ENCODE measurements at regions not wholly inside any gene's neighbourhood (a gene's known extent, or its start where the extent isn't known, plus 50 kb on each side); places are given as distances from the start of the nearest gene placed in this dataset.

DNA sequence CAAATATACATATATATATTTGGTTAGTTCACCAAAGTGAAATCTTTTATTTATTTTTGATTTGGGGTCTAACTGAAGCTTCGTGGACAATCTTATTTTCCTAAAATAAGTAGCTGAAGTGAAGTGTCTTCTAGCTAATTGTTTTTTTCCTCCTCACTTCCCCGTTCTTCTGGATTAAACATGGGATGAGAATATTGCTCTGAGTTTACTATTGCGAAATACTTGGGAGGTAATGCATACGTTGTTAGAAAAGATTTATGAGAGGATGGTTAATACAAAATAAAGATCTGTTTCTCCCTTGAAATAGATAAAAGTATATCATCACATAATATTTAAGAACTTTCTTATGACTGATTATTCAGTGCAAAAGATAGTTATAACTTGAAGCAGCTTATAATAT, 228.3 kb upstream of the TPK1 start:
- ChIA-PET CTCF (no interaction called here), POLR2A (no interaction called here)
- H3K4me3 ChIP-seq (ENCODE audit: control extremely low read depth in 1 of 5, extremely low read depth in 1 of 5, insufficient read depth in 1 of 5, low read depth in 2 of 5, low read length in 4 of 5), result no peak overlapping the region
- intact Hi-C loops (cut with micrococcal nuclease), result no loop called here
- no peak overlapping the region for H3K9ac ChIP-seq (ENCODE audit: low read length)
- H3K4me1 ChIP-seq (ENCODE audit: control insufficient read depth in 2 of 2, insufficient read depth in 2 of 2, low read length in 2 of 2), result no peaks in the 10 kb centered on the region
- Mint-ChIP-seq H3K4me1 (no peaks in the 10 kb centered on the region), H3K9me3 (ENCODE audit: insufficient read depth) (peaks cover 2% of the 10 kb centered on the region), H3K4me3 (no peak overlapping the region), H3K27ac (no peak overlapping the region), H3K27me3 (no peaks in the 10 kb centered on the region)
- DNase-seq, result no peak
- TF ChIP-seq, protein P1, sequence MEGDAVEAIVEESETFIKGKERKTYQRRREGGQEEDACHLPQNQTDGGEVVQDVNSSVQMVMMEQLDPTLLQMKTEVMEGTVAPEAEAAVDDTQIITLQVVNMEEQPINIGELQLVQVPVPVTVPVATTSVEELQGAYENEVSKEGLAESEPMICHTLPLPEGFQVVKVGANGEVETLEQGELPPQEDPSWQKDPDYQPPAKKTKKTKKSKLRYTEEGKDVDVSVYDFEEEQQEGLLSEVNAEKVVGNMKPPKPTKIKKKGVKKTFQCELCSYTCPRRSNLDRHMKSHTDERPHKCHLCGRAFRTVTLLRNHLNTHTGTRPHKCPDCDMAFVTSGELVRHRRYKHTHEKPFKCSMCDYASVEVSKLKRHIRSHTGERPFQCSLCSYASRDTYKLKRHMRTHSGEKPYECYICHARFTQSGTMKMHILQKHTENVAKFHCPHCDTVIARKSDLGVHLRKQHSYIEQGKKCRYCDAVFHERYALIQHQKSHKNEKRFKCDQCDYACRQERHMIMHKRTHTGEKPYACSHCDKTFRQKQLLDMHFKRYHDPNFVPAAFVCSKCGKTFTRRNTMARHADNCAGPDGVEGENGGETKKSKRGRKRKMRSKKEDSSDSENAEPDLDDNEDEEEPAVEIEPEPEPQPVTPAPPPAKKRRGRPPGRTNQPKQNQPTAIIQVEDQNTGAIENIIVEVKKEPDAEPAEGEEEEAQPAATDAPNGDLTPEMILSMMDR (IDR thresholded peaks at IDR 0.05), result no peak
- TF ChIP-seq EZH2 (IDR thresholded peaks at IDR 0.05; ENCODE audit: borderline replicate concordance, insufficient read depth, low read depth, low read length, poor library complexity, severe bottlenecking), result no peak
- no peak overlapping the region for H3K27ac ChIP-seq (ENCODE audit: low read length in 2 of 2)
- no peaks in the 10 kb centered on the region for H3K36me3 ChIP-seq (replicated peaks in 1 of 2; ENCODE audit: control extremely low read depth in 1 of 2, control insufficient read depth in 1 of 2, extremely low read depth in 1 of 2, insufficient read depth in 2 of 2, low read length in 1 of 2)
- ATAC-seq (ENCODE audit: low read depth), result no peak
- H4K20me1 ChIP-seq (ENCODE audit: control insufficient read depth, insufficient read depth, low read length, poor library complexity, severe bottlenecking), result no peaks in the 10 kb centered on the region
- WGBS (ENCODE audit: insufficient coverage), result no CpG with 5 or more reads among the region's 4 CpGs
- no peak overlapping the region for H2AFZ ChIP-seq (ENCODE audit: insufficient read depth, low read depth, low read length, poor library complexity, severe bottlenecking)
- no peak overlapping the region for H3K4me2 ChIP-seq (replicated peaks; ENCODE audit: low read depth, low read length, poor library complexity, severe bottlenecking)
- H3K27me3 ChIP-seq (replicated peaks in 1 of 4; ENCODE audit: control extremely low read depth in 1 of 4, control insufficient read depth in 3 of 4, insufficient read depth in 4 of 4, low read length in 3 of 4), result no peaks in the 10 kb centered on the region
- H3K79me2 ChIP-seq (ENCODE audit: control insufficient read depth, insufficient read depth, low read length), result no peaks in the 10 kb centered on the region
- H3K9me3 ChIP-seq (ENCODE audit: control extremely low read depth in 1 of 3, control insufficient read depth in 2 of 3, insufficient read depth in 1 of 3, low read length in 2 of 3), result no peaks in the 10 kb centered on the region

DNA sequence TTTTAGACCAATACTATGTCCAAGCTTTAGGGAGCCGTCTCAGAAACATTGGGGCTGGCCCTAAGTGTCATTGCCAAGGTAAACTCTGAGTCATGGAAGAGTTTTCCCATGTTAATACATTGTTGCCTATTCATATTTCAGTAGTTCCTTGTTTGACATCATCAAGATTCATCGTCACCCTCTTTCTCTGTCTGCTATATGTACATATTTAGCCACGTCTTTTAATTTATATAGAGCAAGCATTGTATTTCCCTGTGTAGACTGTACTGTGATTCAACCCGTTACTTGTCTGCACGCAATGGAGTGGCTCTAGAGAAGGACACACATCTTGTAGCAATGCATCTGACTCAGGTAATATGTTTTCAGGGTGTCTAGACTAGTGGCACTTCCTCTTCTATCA, 217.9 kb upstream of the TPK1 start:
- WGBS (ENCODE audit: insufficient coverage), result 92% methylated on average over 3 of the region's 5 CpGs
- ChIA-PET CTCF (no interaction called here), POLR2A (no interaction called here)
- H3K27ac Mint-ChIP-seq, result no peak overlapping the region
- no peak for ATAC-seq (ENCODE audit: low read depth)
- no peaks in the 10 kb centered on the region for H3K27me3 Mint-ChIP-seq
- H3K4me1 Mint-ChIP-seq, result no peaks in the 10 kb centered on the region
- Histone ChIP-seq H3K9ac (ENCODE audit: low read length) (no peak overlapping the region), H3K4me1 (ENCODE audit: control insufficient read depth in 2 of 2, insufficient read depth in 2 of 2, low read length in 2 of 2) (no peaks in the 10 kb centered on the region), H2AFZ (ENCODE audit: insufficient read depth, low read depth, low read length, poor library complexity, severe bottlenecking) (no peak overlapping the region), H3K36me3 (replicated peaks in 1 of 2; ENCODE audit: control extremely low read depth in 1 of 2, control insufficient read depth in 1 of 2, extremely low read depth in 1 of 2, insufficient read depth in 2 of 2, low read length in 1 of 2) (no peaks in the 10 kb centered on the region), H4K20me1 (ENCODE audit: control insufficient read depth, insufficient read depth, low read length, poor library complexity, severe bottlenecking) (no peaks in the 10 kb centered on the region), H3K9me3 (ENCODE audit: control extremely low read depth in 1 of 3, control insufficient read depth in 2 of 3, insufficient read depth in 1 of 3, low read length in 2 of 3) (no peaks in the 10 kb centered on the region), H3K4me2 (replicated peaks; ENCODE audit: low read depth, low read length, poor library complexity, severe bottlenecking) (no peak overlapping the region), H3K79me2 (ENCODE audit: control insufficient read depth, insufficient read depth, low read length) (no peaks in the 10 kb centered on the region), H3K27ac (ENCODE audit: low read length in 2 of 2) (no peak overlapping the region), H3K27me3 (replicated peaks in 1 of 4; ENCODE audit: control extremely low read depth in 1 of 4, control insufficient read depth in 3 of 4, insufficient read depth in 4 of 4, low read length in 3 of 4) (no peaks in the 10 kb centered on the region), H3K4me3 (ENCODE audit: control extremely low read depth in 1 of 5, extremely low read depth in 1 of 5, insufficient read depth in 1 of 5, low read depth in 2 of 5, low read length in 4 of 5) (no peak overlapping the region)
- DNase-seq, result no peak
- no peak overlapping the region for H3K4me3 Mint-ChIP-seq
- intact Hi-C loops (cut with micrococcal nuclease), result no loop called here
- TF ChIP-seq EZH2 (IDR thresholded peaks at IDR 0.05; ENCODE audit: borderline replicate concordance, insufficient read depth, low read depth, low read length, poor library complexity, severe bottlenecking), result no peak
- TF ChIP-seq, protein P1 (IDR thresholded peaks at IDR 0.05), result no peak
- H3K9me3 Mint-ChIP-seq (ENCODE audit: insufficient read depth), result peaks cover 4% of the 10 kb centered on the region
